Loucy (cell line): ENCODE measurements at regions not wholly inside any gene's neighbourhood (a gene's known extent, or its start where the extent isn't known, plus 50 kb on each side); places are given as distances from the start of the nearest gene placed in this dataset.

Experiments used
- CTCF ChIP-seq: fragments of 200-600 bp; sonication (generic); conservative IDR thresholded peaks from 2 replicates; pipeline ENCODE4 v1.5.1; 2014; ENCODE audit warnings: mild to moderate bottlenecking, antibody characterized with exemption, low read length
- EZH2phosphoT487 ChIP-seq: fragments of 200-600 bp; IDR thresholded peaks from 2 replicates; pipeline ENCODE4 v1.6.1; 2018; ENCODE audit warnings: antibody characterized with exemption, mild to moderate bottlenecking, moderate library complexity, borderline replicate concordance

GRCh38 chr6:141932685-141933084 is 200.0 kb upstream of the GJE1 start:
- TF ChIP-seq EZH2phosphoT487, result no peak
- TF ChIP-seq CTCF, result no peak
